Smooth muscle cell (in vitro differentiated cells): ENCODE measurements at regions not wholly inside any gene's neighbourhood (a gene's known extent, or its start where the extent isn't known, plus 50 kb on each side); places are given as distances from the start of the nearest gene placed in this dataset.

ENCODE experiments used
- DNase-seq: peaks from one replicate; lab custom pipeline; 2025; ENCODE audit not compliant: unreplicated experiment; lab: John Stamatoyannopoulos, UW
- H2AFZ ChIP-seq: fragments of 200-600 bp; sonication (generic); 2 replicates; pipeline ENCODE4 v1.6.0; 2016; ENCODE audit warnings: antibody characterized with exemption, low read depth, mild to moderate bottlenecking
- H3F3A ChIP-seq: fragments of 200-600 bp; sonication (generic); 2 replicates; pipeline ENCODE4 v1.6.0; 2017; ENCODE audit warnings: antibody characterized with exemption, low read depth
- H3K27ac ChIP-seq: fragments of 200-600 bp; sonication (generic); 2 replicates; pipeline ENCODE4 v1.5.1; 2016; ENCODE audit warnings: low read depth, mild to moderate bottlenecking
- H3K27me3 ChIP-seq: fragments of 200-600 bp; sonication (generic); 2 replicates; pipeline ENCODE4 v1.6.1; 2016; ENCODE audit warnings: low read depth, mild to moderate bottlenecking
- H3K36me3 ChIP-seq: fragments of 200-600 bp; sonication (generic); 2 replicates; pipeline ENCODE4 v1.5.1; 2016; ENCODE audit warnings: low read depth
- H3K4me1 ChIP-seq: fragments of 200-600 bp; sonication (generic); 2 replicates; pipeline ENCODE4 v1.5.1; 2016; ENCODE audit warnings: low read depth
- H3K4me2 ChIP-seq: fragments of 200-600 bp; sonication (generic); 2 replicates; pipeline ENCODE4 v1.6.0; 2016; ENCODE audit warnings: mild to moderate bottlenecking
- H3K4me3 ChIP-seq: fragments of 200-600 bp; sonication (generic); 2 replicates; pipeline ENCODE4 v1.5.1; 2016; ENCODE audit warnings: mild to moderate bottlenecking
- H3K79me2 ChIP-seq: fragments of 200-600 bp; sonication (generic); 2 replicates; pipeline ENCODE4 v1.6.0; 2016; ENCODE audit warnings: low read depth, mild to moderate bottlenecking
- H3K9ac ChIP-seq: fragments of 200-600 bp; sonication (generic); 2 replicates; pipeline ENCODE4 v1.6.0; 2016; ENCODE audit warnings: low read depth
- H3K9me3 ChIP-seq: fragments of 200-600 bp; sonication (generic); replicated peaks from 2 replicates; pipeline ENCODE4 v1.5.1; 2016; ENCODE audit warnings: low read depth
- H4K20me1 ChIP-seq: fragments of 200-600 bp; sonication (generic); 2 replicates; pipeline ENCODE4 v1.6.0; 2016; ENCODE audit warnings: low read depth
- CTCF ChIP-seq: fragments of 200-600 bp; sonication (generic); IDR thresholded peaks from 2 replicates; pipeline ENCODE4 v1.5.1; 2017; ENCODE audit warnings: borderline replicate concordance, mild to moderate bottlenecking, antibody characterized with exemption; ENCODE audit not compliant: insufficient read depth, poor library complexity, severe bottlenecking
- WGBS: methylation state at CpG from one replicate; pipeline ENCODE4 v1.1.7; 2016; ENCODE audit warnings: low lambda C conversion rate; 5-methylcytosine and 5-hydroxymethylcytosine counted together

GRCh38 chr20:4352348-4352747 is 103.3 kb upstream of the ADRA1D start:
- Histone ChIP-seq H3K9me3 (no peaks in the 10 kb centered on the region), H3K27ac (no peak overlapping the region), H3F3A (no peaks in the 10 kb centered on the region), H2AFZ (no peak overlapping the region), H4K20me1 (no peaks in the 10 kb centered on the region), H3K36me3 (no peaks in the 10 kb centered on the region), H3K9ac (no peak overlapping the region), H3K79me2 (no peaks in the 10 kb centered on the region), H3K4me1 (no peaks in the 10 kb centered on the region), H3K4me3 (no peak overlapping the region), H3K27me3 (peaks cover 6% of the 10 kb centered on the region), H3K4me2 (no peak overlapping the region)
- no peak for DNase-seq
- WGBS: 92% methylated on average over 1 of the region's 1 CpG
- TF ChIP-seq CTCF: no peak

- Histone ChIP-seq H3K36me3 (no peaks in the 10 kb centered on the region), H3K79me2 (no peaks in the 10 kb centered on the region), H3K27me3 (peaks cover 27% of the 10 kb centered on the region), H3K27ac (no peak overlapping the region), H4K20me1 (no peaks in the 10 kb centered on the region), H3K4me2 (no peak overlapping the region), H3F3A (no peaks in the 10 kb centered on the region), H3K9me3 (no peaks in the 10 kb centered on the region), H3K4me3 (no peak overlapping the region), H3K9ac (no peak overlapping the region), H3K4me1 (no peaks in the 10 kb centered on the region), H2AFZ (no peak overlapping the region)
- no peak for DNase-seq
- 95% methylated on average over 1 of the region's 1 CpG for WGBS
- TF ChIP-seq CTCF: no peak
Measured at GRCh38 chr20:4350096-4350495, 101.0 kb upstream of the ADRA1D start.

GRCh38 chr20:4344670-4345069 is 95.6 kb upstream of the ADRA1D start:
- Histone ChIP-seq H3K9me3 (no peaks in the 10 kb centered on the region), H3K4me1 (peaks cover 10% of the 10 kb centered on the region), H3F3A (no peaks in the 10 kb centered on the region), H3K36me3 (no peaks in the 10 kb centered on the region), H3K79me2 (no peaks in the 10 kb centered on the region), H3K27ac (no peak overlapping the region), H3K4me2 (no peak overlapping the region), H4K20me1 (no peaks in the 10 kb centered on the region), H3K27me3 (peaks cover 47% of the 10 kb centered on the region), H3K4me3 (no peak overlapping the region), H2AFZ (no peak overlapping the region), H3K9ac (no peak overlapping the region)
- 80% methylated on average over 2 of the region's 2 CpGs for WGBS
- DNase-seq: no peak
- no peak for TF ChIP-seq CTCF

GRCh38 chr20:4342609-4343008 is 93.5 kb upstream of the ADRA1D start:
- Histone ChIP-seq H4K20me1 (no peaks in the 10 kb centered on the region), H3K79me2 (no peaks in the 10 kb centered on the region), H2AFZ (no peak overlapping the region), H3K9me3 (no peaks in the 10 kb centered on the region), H3K4me1 (peaks cover 10% of the 10 kb centered on the region), H3K4me3 (no peak overlapping the region), H3K27ac (no peak overlapping the region), H3K9ac (no peak overlapping the region), H3F3A (no peaks in the 10 kb centered on the region), H3K36me3 (no peaks in the 10 kb centered on the region), H3K27me3 (peaks cover 67% of the 10 kb centered on the region), H3K4me2 (peak overlapping the region; percentile 76)
- WGBS: 14% methylated on average over 2 of the region's 2 CpGs
- DNase-seq: no peak
- no peak for TF ChIP-seq CTCF
